Glutamatergic neuron (in vitro differentiated cells): ENCODE measurements at regions not wholly inside any gene's neighbourhood (a gene's known extent, or its start where the extent isn't known, plus 50 kb on each side); places are given as distances from the start of the nearest gene placed in this dataset.

Experiments used
- DNase-seq: peaks from one replicate; pipeline ENCODE4 v3.0.0; 2022
- H3K27ac Mint-ChIP-seq: one replicate; pipeline ENCODE4 v1.8.0; 2020; ENCODE audit warnings: mild to moderate bottlenecking, mixed read lengths, inconsistent platforms; ENCODE audit not compliant: unreplicated experiment
- H3K27me3 Mint-ChIP-seq: one replicate; pipeline ENCODE4 v1.8.0; 2020; ENCODE audit warnings: mild to moderate bottlenecking, moderate library complexity, mixed read lengths, inconsistent platforms; ENCODE audit not compliant: unreplicated experiment
- H3K36me3 Mint-ChIP-seq: one replicate; pipeline ENCODE4 v1.8.0; 2020; ENCODE audit warnings: mild to moderate bottlenecking, mixed read lengths, inconsistent platforms; ENCODE audit not compliant: unreplicated experiment
- H3K4me1 Mint-ChIP-seq: one replicate; pipeline ENCODE4 v1.8.0; 2020; ENCODE audit warnings: mild to moderate bottlenecking, low read depth, mixed read lengths, inconsistent platforms; ENCODE audit not compliant: unreplicated experiment
- H3K4me3 Mint-ChIP-seq: one replicate; pipeline ENCODE4 v1.8.0; 2020; ENCODE audit warnings: mild to moderate bottlenecking, mixed read lengths, inconsistent platforms; ENCODE audit not compliant: unreplicated experiment
- H3K9me3 Mint-ChIP-seq: one replicate; pipeline ENCODE4 v1.8.0; 2020; ENCODE audit warnings: mild to moderate bottlenecking, moderate library complexity, mixed read lengths, inconsistent platforms; ENCODE audit not compliant: unreplicated experiment
- TF ChIP-seq, protein P1 (sequence below): fragments of 200-600 bp; sonication (generic); IDR thresholded peaks from one replicate; pipeline ENCODE4 v1.5.0; 2021; ENCODE audit not compliant: partially characterized antibody, unreplicated experiment

DNA sequence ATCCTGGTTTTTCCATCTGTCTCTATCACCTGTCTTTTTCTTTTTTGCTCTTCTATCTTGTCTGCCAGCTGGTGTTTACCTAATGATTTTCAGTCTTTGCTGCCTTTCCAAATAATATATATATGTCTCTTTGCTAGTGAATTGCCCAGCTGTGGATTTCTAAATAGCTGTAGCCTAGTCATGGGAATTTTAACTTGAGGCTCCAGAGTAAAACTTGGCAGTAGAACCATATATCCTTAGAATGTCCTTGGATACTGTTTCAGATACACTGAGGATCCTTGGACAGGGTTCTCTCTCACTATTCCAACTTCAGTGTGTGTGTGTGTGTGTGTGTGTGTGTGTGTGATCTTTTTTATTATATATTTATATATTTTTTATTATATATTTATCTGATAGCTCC is 2285.3 kb downstream of the LRRC4C start:
- TF ChIP-seq, protein P1, sequence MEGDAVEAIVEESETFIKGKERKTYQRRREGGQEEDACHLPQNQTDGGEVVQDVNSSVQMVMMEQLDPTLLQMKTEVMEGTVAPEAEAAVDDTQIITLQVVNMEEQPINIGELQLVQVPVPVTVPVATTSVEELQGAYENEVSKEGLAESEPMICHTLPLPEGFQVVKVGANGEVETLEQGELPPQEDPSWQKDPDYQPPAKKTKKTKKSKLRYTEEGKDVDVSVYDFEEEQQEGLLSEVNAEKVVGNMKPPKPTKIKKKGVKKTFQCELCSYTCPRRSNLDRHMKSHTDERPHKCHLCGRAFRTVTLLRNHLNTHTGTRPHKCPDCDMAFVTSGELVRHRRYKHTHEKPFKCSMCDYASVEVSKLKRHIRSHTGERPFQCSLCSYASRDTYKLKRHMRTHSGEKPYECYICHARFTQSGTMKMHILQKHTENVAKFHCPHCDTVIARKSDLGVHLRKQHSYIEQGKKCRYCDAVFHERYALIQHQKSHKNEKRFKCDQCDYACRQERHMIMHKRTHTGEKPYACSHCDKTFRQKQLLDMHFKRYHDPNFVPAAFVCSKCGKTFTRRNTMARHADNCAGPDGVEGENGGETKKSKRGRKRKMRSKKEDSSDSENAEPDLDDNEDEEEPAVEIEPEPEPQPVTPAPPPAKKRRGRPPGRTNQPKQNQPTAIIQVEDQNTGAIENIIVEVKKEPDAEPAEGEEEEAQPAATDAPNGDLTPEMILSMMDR, result no peak
- DNase-seq, result no peak
- Mint-ChIP-seq H3K27me3 (no peaks in the 10 kb centered on the region), H3K4me3 (no peak overlapping the region), H3K27ac (no peak overlapping the region), H3K36me3 (no peaks in the 10 kb centered on the region), H3K9me3 (no peaks in the 10 kb centered on the region), H3K4me1 (no peaks in the 10 kb centered on the region)

DNA sequence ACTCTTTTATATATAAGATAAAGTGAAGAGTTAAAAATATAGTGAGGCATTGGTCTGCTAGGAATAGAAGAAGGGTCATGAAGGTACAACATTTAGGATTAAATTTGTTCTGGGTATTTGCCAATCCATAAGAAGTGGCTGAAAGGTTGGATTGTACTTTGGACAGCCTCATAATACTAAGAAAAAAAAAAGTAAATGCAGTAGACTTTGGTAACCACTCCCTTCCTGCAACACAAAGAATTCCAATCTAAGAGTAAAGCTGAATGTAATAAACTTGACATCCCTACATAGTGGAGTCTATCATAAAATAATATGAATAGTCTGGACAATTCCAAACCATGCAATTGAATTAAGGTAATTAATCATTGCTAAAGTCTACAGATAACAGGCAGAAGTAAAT is 2294.4 kb downstream of the LRRC4C start:
- no peak for DNase-seq
- no peak overlapping the region for H3K4me3 Mint-ChIP-seq
- H3K27me3 Mint-ChIP-seq, result no peaks in the 10 kb centered on the region
- TF ChIP-seq, protein P1, result no peak
- no peak overlapping the region for H3K27ac Mint-ChIP-seq
- H3K4me1 Mint-ChIP-seq, result no peaks in the 10 kb centered on the region
- no peaks in the 10 kb centered on the region for H3K9me3 Mint-ChIP-seq
- no peaks in the 10 kb centered on the region for H3K36me3 Mint-ChIP-seq

DNA sequence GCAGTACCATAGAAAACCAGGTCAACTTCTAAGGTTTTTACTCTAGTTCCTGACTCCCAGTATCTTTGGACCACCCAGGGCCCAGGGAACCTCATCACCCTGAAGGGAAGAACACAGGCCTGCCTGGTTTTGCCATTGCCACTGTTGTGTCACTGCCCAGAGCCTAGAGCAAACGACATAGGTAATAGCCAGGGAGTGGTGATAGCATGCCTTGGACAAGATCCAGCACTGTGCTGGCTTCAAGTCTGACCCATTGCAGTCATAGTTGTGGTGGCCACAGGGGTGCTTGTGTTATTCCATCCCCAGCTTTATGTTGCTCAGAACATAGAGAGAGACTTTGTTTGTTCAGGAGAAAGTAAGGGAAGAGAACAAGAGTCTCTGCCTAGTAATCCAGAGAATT is 2310.2 kb downstream of the LRRC4C start:
- H3K27me3 Mint-ChIP-seq, result no peaks in the 10 kb centered on the region
- no peak overlapping the region for H3K4me3 Mint-ChIP-seq
- TF ChIP-seq, protein P1, result no peak
- no peak for DNase-seq
- no peaks in the 10 kb centered on the region for H3K9me3 Mint-ChIP-seq
- H3K27ac Mint-ChIP-seq, result no peak overlapping the region
- no peaks in the 10 kb centered on the region for H3K36me3 Mint-ChIP-seq
- no peaks in the 10 kb centered on the region for H3K4me1 Mint-ChIP-seq

DNA sequence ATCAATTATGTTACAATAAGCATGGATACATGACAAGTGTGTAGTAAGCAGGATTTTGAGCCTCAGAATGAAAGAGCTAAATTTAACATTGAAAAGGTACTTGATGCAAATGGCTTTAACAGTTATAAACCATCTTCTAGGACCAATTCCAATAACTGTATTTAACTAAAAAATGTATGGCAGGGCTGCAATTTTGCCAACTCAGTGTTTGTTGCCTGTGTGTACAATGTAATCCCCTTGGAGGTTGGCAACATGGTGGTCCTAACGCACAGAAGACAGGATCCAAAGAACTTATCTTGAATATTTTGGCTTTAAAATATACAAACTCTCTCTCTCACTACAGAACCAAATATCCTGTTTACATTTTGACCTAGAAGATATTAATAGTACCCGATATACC is 2314.1 kb downstream of the LRRC4C start:
- Mint-ChIP-seq H3K27me3 (no peaks in the 10 kb centered on the region), H3K4me3 (no peak overlapping the region), H3K4me1 (no peaks in the 10 kb centered on the region), H3K27ac (no peak overlapping the region), H3K36me3 (no peaks in the 10 kb centered on the region), H3K9me3 (no peaks in the 10 kb centered on the region)
- TF ChIP-seq, protein P1, result no peak
- no peak for DNase-seq

DNA sequence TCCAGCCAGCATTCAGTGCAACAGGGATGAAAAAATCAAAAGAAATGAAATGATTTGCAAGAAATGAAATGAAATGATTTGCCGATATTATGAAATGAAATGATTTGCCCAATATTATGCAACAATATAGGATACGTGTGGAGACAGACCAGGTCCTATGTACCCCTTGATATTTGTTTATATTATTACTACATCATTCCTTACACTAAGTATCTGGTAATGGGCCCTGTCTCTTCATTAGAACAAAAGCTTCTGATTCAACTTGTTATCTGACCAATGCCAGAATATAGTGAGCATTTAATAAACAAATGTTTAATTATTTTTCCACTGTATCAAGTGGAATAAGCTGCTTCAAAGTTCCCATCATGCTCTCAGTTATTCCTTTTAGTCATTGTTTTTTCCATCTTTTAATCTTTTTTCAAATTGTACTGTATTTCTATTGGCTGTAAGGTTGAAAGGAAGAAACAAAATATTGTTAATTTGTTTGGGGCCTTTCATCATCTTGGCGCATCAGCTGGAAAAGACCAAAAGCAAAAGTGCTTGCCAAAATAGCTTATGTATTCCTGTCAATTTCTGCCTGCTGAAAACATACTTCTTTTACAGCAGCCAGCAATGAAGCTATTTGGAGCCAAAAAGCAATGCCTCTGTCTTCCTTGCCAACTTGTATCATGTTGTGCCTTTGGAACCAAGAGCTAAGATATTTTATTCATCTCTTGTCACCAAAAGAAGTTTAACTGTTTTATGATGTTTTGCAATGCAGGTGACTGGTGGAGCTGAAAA is 2314.9 kb downstream of the LRRC4C start:
- TF ChIP-seq, protein P1, result no peak
- H3K27ac Mint-ChIP-seq, result no peak overlapping the region
- H3K4me1 Mint-ChIP-seq, result no peaks in the 10 kb centered on the region
- H3K27me3 Mint-ChIP-seq, result no peaks in the 10 kb centered on the region
- H3K36me3 Mint-ChIP-seq, result no peaks in the 10 kb centered on the region
- no peak for DNase-seq
- H3K4me3 Mint-ChIP-seq, result no peak overlapping the region
- H3K9me3 Mint-ChIP-seq, result no peaks in the 10 kb centered on the region
